ENCODE measurements at regions not wholly inside any gene's neighbourhood (a gene's known extent, or its start where the extent isn't known, plus 50 kb on each side); places are given as distances from the start of the nearest gene placed in this dataset.
A peak's percentile ranks its signal among the peaks of the same experiment; 100 is the strongest.
"Not testable (repeated sequence)": the region's sequence is repeated elsewhere in the genome, so short reads cannot be mapped to it uniquely, and the experiment has no call there.

GRCh38 chrX:26597981-26598380 lies 382.0 kb downstream of the MAGEB5 start:
- in situ Hi-C loops (cut with MboI; ENCODE audit: low sequenced_read_pairs): no loop called here
- DNase-seq (ENCODE audit: low spot score in 2 of 2): no peak
- Histone ChIP-seq H3K36me3 (replicated peaks) (no peaks in the 10 kb centered on the region), H3K27me3 (ENCODE audit: low read depth) (no peaks in the 10 kb centered on the region), H3K4me3 (no peak overlapping the region), H3K9me3 (no peaks in the 10 kb centered on the region), H3K4me1 (no peaks in the 10 kb centered on the region)

GRCh38 chrX:26590849-26591248 lies 374.9 kb downstream of the MAGEB5 start:
- Histone ChIP-seq H3K27me3 (ENCODE audit: low read depth) (no peaks in the 10 kb centered on the region), H3K9me3 (no peaks in the 10 kb centered on the region), H3K4me3 (no peak overlapping the region), H3K4me1 (no peaks in the 10 kb centered on the region), H3K36me3 (replicated peaks) (no peaks in the 10 kb centered on the region)
- DNase-seq (ENCODE audit: low spot score in 2 of 2): no peak
- in situ Hi-C loops (cut with MboI; ENCODE audit: low sequenced_read_pairs): no loop called here

GRCh38 chrX:26586570-26586969 lies 370.6 kb downstream of the MAGEB5 start:
- no peaks in the 10 kb centered on the region for H3K36me3 ChIP-seq (replicated peaks)
- in situ Hi-C loops (cut with MboI; ENCODE audit: low sequenced_read_pairs): no loop called here
- no peak for DNase-seq (ENCODE audit: low spot score in 2 of 2)
- no peaks in the 10 kb centered on the region for H3K9me3 ChIP-seq
- H3K27me3 ChIP-seq (ENCODE audit: low read depth): no peaks in the 10 kb centered on the region
- no peaks in the 10 kb centered on the region for H3K4me1 ChIP-seq
- no peak overlapping the region for H3K4me3 ChIP-seq

- no peaks in the 10 kb centered on the region for H3K9me3 ChIP-seq
- in situ Hi-C loops (cut with MboI; ENCODE audit: low sequenced_read_pairs): no loop called here
- DNase-seq (ENCODE audit: low spot score in 2 of 2): no peak
- no peaks in the 10 kb centered on the region for H3K4me1 ChIP-seq
- no peaks in the 10 kb centered on the region for H3K36me3 ChIP-seq (replicated peaks)
- H3K4me3 ChIP-seq: no peak overlapping the region
- H3K27me3 ChIP-seq (ENCODE audit: low read depth): no peaks in the 10 kb centered on the region
These were observed 365.1 kb downstream of the MAGEB5 start for GRCh38 chrX:26581091-26581490.

- Histone ChIP-seq H3K27me3 (ENCODE audit: low read depth) (no peaks in the 10 kb centered on the region), H3K9me3 (no peaks in the 10 kb centered on the region), H3K36me3 (replicated peaks) (no peaks in the 10 kb centered on the region), H3K4me3 (no peak overlapping the region), H3K4me1 (no peaks in the 10 kb centered on the region)
- in situ Hi-C loops (cut with MboI; ENCODE audit: low sequenced_read_pairs): no loop called here
- DNase-seq (ENCODE audit: low spot score in 2 of 2): no peak
These were observed 364.1 kb downstream of the MAGEB5 start for GRCh38 chrX:26580021-26580420.

- Histone ChIP-seq H3K4me1 (no peaks in the 10 kb centered on the region), H3K27me3 (ENCODE audit: low read depth) (no peaks in the 10 kb centered on the region), H3K4me3 (no peak overlapping the region), H3K36me3 (replicated peaks) (no peaks in the 10 kb centered on the region), H3K9me3 (no peaks in the 10 kb centered on the region)
- in situ Hi-C loops (cut with MboI; ENCODE audit: low sequenced_read_pairs): no loop called here
- no peak for DNase-seq (ENCODE audit: low spot score in 2 of 2)
These were observed 358.3 kb downstream of the MAGEB5 start for GRCh38 chrX:26574234-26574633.

GRCh38 chrX:26562156-26562555 lies 346.2 kb downstream of the MAGEB5 start:
- H3K27me3 ChIP-seq (ENCODE audit: low read depth): no peaks in the 10 kb centered on the region
- no peaks in the 10 kb centered on the region for H3K4me1 ChIP-seq
- no peak for DNase-seq (ENCODE audit: low spot score in 2 of 2)
- H3K9me3 ChIP-seq: no peaks in the 10 kb centered on the region
- H3K36me3 ChIP-seq (replicated peaks): no peaks in the 10 kb centered on the region
- H3K4me3 ChIP-seq: no peak overlapping the region
- in situ Hi-C loops (cut with MboI; ENCODE audit: low sequenced_read_pairs): no loop called here

- Histone ChIP-seq H3K4me1 (no peaks in the 10 kb centered on the region), H3K9me3 (no peaks in the 10 kb centered on the region), H3K27me3 (ENCODE audit: low read depth) (no peaks in the 10 kb centered on the region), H3K36me3 (replicated peaks) (no peaks in the 10 kb centered on the region), H3K4me3 (no peak overlapping the region)
- no peak for DNase-seq (ENCODE audit: low spot score in 2 of 2)
- in situ Hi-C loops (cut with MboI; ENCODE audit: low sequenced_read_pairs): no loop called here
These were observed 343.9 kb downstream of the MAGEB5 start for GRCh38 chrX:26559855-26560254.

- in situ Hi-C loops (cut with MboI; ENCODE audit: low sequenced_read_pairs): no loop called here
- H3K9me3 ChIP-seq: no peaks in the 10 kb centered on the region
- DNase-seq (ENCODE audit: low spot score in 2 of 2): no peak
- H3K4me1 ChIP-seq: no peaks in the 10 kb centered on the region
- H3K4me3 ChIP-seq: no peak overlapping the region
- H3K27me3 ChIP-seq (ENCODE audit: low read depth): no peaks in the 10 kb centered on the region
- H3K36me3 ChIP-seq (replicated peaks): no peaks in the 10 kb centered on the region
These were observed 342.9 kb downstream of the MAGEB5 start for GRCh38 chrX:26558719-26559386.

- no peak for DNase-seq (ENCODE audit: low spot score in 2 of 2)
- in situ Hi-C loops (cut with MboI; ENCODE audit: low sequenced_read_pairs): no loop called here
These were observed 341.8 kb downstream of the MAGEB5 start for GRCh38 chrX:26557691-26558321.

GRCh38 chrX:26525768-26526167 lies 309.8 kb downstream of the MAGEB5 start:
- H3K27me3 ChIP-seq (ENCODE audit: low read depth); H3K4me3 ChIP-seq; H3K9me3 ChIP-seq; DNase-seq (ENCODE audit: low spot score in 2 of 2); H3K36me3 ChIP-seq (replicated peaks); in situ Hi-C loops (cut with MboI; ENCODE audit: low sequenced_read_pairs); H3K4me1 ChIP-seq: not testable (repeated sequence)

More at GRCh38 chrX:26557691-26558321, 341.8 kb downstream of the MAGEB5 start:
- no peaks in the 10 kb centered on the region for H3K36me3 ChIP-seq (replicated peaks)
- no peaks in the 10 kb centered on the region for H3K9me3 ChIP-seq
- no peaks in the 10 kb centered on the region for H3K4me1 ChIP-seq
- H3K4me3 ChIP-seq: no peak overlapping the region
- no peaks in the 10 kb centered on the region for H3K27me3 ChIP-seq (ENCODE audit: low read depth)

GRCh38 chrX:26522501-26522900 lies 306.5 kb downstream of the MAGEB5 start:
- H3K9me3 ChIP-seq: no peaks in the 10 kb centered on the region
- H3K27me3 ChIP-seq (ENCODE audit: low read depth): no peaks in the 10 kb centered on the region
- in situ Hi-C loops (cut with MboI; ENCODE audit: low sequenced_read_pairs): no loop called here
- H3K4me1 ChIP-seq: no peaks in the 10 kb centered on the region
- H3K4me3 ChIP-seq: no peak overlapping the region
- H3K36me3 ChIP-seq (replicated peaks): no peaks in the 10 kb centered on the region
- DNase-seq (ENCODE audit: low spot score in 2 of 2): no peak

- Histone ChIP-seq H3K9me3 (no peaks in the 10 kb centered on the region), H3K27me3 (ENCODE audit: low read depth) (no peaks in the 10 kb centered on the region; the same call in 1 of the 2 replicates), H3K4me3 (no peak overlapping the region), H3K4me1 (no peaks in the 10 kb centered on the region), H3K36me3 (replicated peaks) (no peaks in the 10 kb centered on the region)
- DNase-seq (ENCODE audit: low spot score in 2 of 2): no peak
- in situ Hi-C loops (cut with MboI; ENCODE audit: low sequenced_read_pairs): no loop called here
These were observed 295.8 kb downstream of the MAGEB5 start for GRCh38 chrX:26511589-26512363.

- Histone ChIP-seq H3K4me1 (peaks cover 10% of the 10 kb centered on the region; the same call in 1 of the 2 replicates), H3K27me3 (ENCODE audit: low read depth) (no peaks in the 10 kb centered on the region), H3K36me3 (replicated peaks) (no peaks in the 10 kb centered on the region), H3K9me3 (no peaks in the 10 kb centered on the region), H3K4me3 (no peak overlapping the region)
- DNase-seq (ENCODE audit: low spot score in 2 of 2): peak; percentile 13 to 29
- in situ Hi-C loops (cut with MboI; ENCODE audit: low sequenced_read_pairs): no loop called here
These were observed 255.0 kb downstream of the MAGEB5 start for GRCh38 chrX:26470941-26471340.

Measured in HAP-1 (cell line).